ENCODE measurements at regions not wholly inside any gene's neighbourhood (a gene's known extent, or its start where the extent isn't known, plus 50 kb on each side); places are given as distances from the start of the nearest gene placed in this dataset.
"Not testable (repeated sequence)": the region's sequence is repeated elsewhere in the genome, so short reads cannot be mapped to it uniquely, and the experiment has no call there.

GRCh38 chr10:117775526-117775925, 233.0 kb downstream of the EMX2 start:
- TF ChIP-seq CTCF (conservative IDR thresholded peaks at IDR 0.05; ENCODE audit: low read length) (no peak), EZH2phosphoT487 (IDR thresholded peaks at IDR 0.05; ENCODE audit: borderline replicate concordance, low read depth, low read length) (no peak)
- no peaks in the 10 kb centered on the region for H3K36me3 ChIP-seq (ENCODE audit: insufficient read depth, low read length)
- no peaks in the 10 kb centered on the region for H3K79me2 ChIP-seq (ENCODE audit: insufficient read depth, low read depth, low read length)
- H3K9me3 ChIP-seq (ENCODE audit: low read length) = no peaks in the 10 kb centered on the region
- intact Hi-C loops (cut with micrococcal nuclease; ENCODE audit: unreplicated experiment) = no loop called here
- no peaks in the 10 kb centered on the region for H4K20me1 ChIP-seq (ENCODE audit: insufficient read depth, low read length)
- no peak overlapping the region for H3K4me3 ChIP-seq (ENCODE audit: low read depth, low read length, poor library complexity, severe bottlenecking)
- no peak overlapping the region for H3K27ac ChIP-seq (ENCODE audit: low read depth, low read length, poor library complexity, severe bottlenecking)
- no peak overlapping the region for H3K4me2 ChIP-seq (ENCODE audit: low read length)
- BruUV-seq (replicated peaks) = no TSS peak
- ChIA-PET POLR2A (interaction anchor here (1.1 kb wide), 1 partner anchor 8 kb away, joined by 3 read pairs; no protein-coding TSS in a partner anchor), CTCF (ENCODE audit: unreplicated experiment) (no interaction called here)
- no peak overlapping the region for H2AFZ ChIP-seq (ENCODE audit: low read length)
- DNase-seq (ENCODE audit: low spot score) = no peak
- no peaks in the 10 kb centered on the region for H3K9me2 ChIP-seq (ENCODE audit: insufficient read depth, low read length)
- H3K4me1 ChIP-seq (ENCODE audit: insufficient read depth, low read length, poor library complexity, severe bottlenecking) = no peaks in the 10 kb centered on the region

- BruUV-seq (replicated peaks); H3K36me3 ChIP-seq (ENCODE audit: insufficient read depth, low read length); H3K9me2 ChIP-seq (ENCODE audit: insufficient read depth, low read length); CTCF ChIA-PET (ENCODE audit: unreplicated experiment); H3K27ac ChIP-seq (ENCODE audit: low read depth, low read length, poor library complexity, severe bottlenecking); H2AFZ ChIP-seq (ENCODE audit: low read length); H3K4me2 ChIP-seq (ENCODE audit: low read length); H4K20me1 ChIP-seq (ENCODE audit: insufficient read depth, low read length); intact Hi-C loops (cut with micrococcal nuclease; ENCODE audit: unreplicated experiment); H3K4me3 ChIP-seq (ENCODE audit: low read depth, low read length, poor library complexity, severe bottlenecking); H3K9me3 ChIP-seq (ENCODE audit: low read length); H3K79me2 ChIP-seq (ENCODE audit: insufficient read depth, low read depth, low read length); POLR2A ChIA-PET; DNase-seq (ENCODE audit: low spot score); H3K4me1 ChIP-seq (ENCODE audit: insufficient read depth, low read length, poor library complexity, severe bottlenecking): not testable (repeated sequence)
Measured at GRCh38 chr10:117777222-117777621, 234.7 kb downstream of the EMX2 start.

GRCh38 chr10:117778241-117778640, 235.7 kb downstream of the EMX2 start:
- Histone ChIP-seq H3K4me1 (ENCODE audit: insufficient read depth, low read length, poor library complexity, severe bottlenecking) (no peaks in the 10 kb centered on the region), H3K9me2 (ENCODE audit: insufficient read depth, low read length) (no peaks in the 10 kb centered on the region), H2AFZ (ENCODE audit: low read length) (no peak overlapping the region), H4K20me1 (ENCODE audit: insufficient read depth, low read length) (no peaks in the 10 kb centered on the region), H3K4me3 (ENCODE audit: low read depth, low read length, poor library complexity, severe bottlenecking) (no peak overlapping the region), H3K9me3 (ENCODE audit: low read length) (no peaks in the 10 kb centered on the region), H3K79me2 (ENCODE audit: insufficient read depth, low read depth, low read length) (no peaks in the 10 kb centered on the region), H3K27ac (ENCODE audit: low read depth, low read length, poor library complexity, severe bottlenecking) (no peak overlapping the region), H3K36me3 (ENCODE audit: insufficient read depth, low read length) (no peaks in the 10 kb centered on the region), H3K4me2 (ENCODE audit: low read length) (no peak overlapping the region)
- ChIA-PET POLR2A (interaction anchor here (0.6 kb wide), 1 partner anchor 11 kb away, joined by 3 read pairs; no protein-coding TSS in a partner anchor), CTCF (ENCODE audit: unreplicated experiment) (no interaction called here)
- intact Hi-C loops (cut with micrococcal nuclease; ENCODE audit: unreplicated experiment) = no loop called here
- no TSS peak for BruUV-seq (replicated peaks)
- no peak for TF ChIP-seq EZH2phosphoT487 (IDR thresholded peaks at IDR 0.05; ENCODE audit: borderline replicate concordance, low read depth, low read length)
- TF ChIP-seq CTCF (conservative IDR thresholded peaks at IDR 0.05; ENCODE audit: low read length) = no peak
- no peak for DNase-seq (ENCODE audit: low spot score)
